OCI-LY7 (cell line): ENCODE measurements at regions not wholly inside any gene's neighbourhood (a gene's known extent, or its start where the extent isn't known, plus 50 kb on each side); places are given as distances from the start of the nearest gene placed in this dataset.

Source experiments
- BruUV-seq: library from RNA; stranded (reverse); fragments of 400-500 nt; replicated peaks from 2 replicates; lab custom pipeline; 2021; lab: Mats Ljungman, UMichigan
- CTCF ChIA-PET: fragments of 300-600 bp; sonication (Branson Sonifier 250); formaldehyde crosslinking; loops from one replicate; lab custom pipeline; 2022; ENCODE audit warnings: antibody characterized with exemption; ENCODE audit not compliant: unreplicated experiment; lab: Charles Lee
- POLR2A ChIA-PET: fragments of 300-600 bp; sonication (Branson Sonifier 250); formaldehyde crosslinking; loops from one replicate; lab custom pipeline; 2022; ENCODE audit warnings: antibody characterized with exemption; lab: Charles Lee
- DNase-seq: peaks from one replicate; pipeline ENCODE4 v3.0.0-alpha.2; 2015; ENCODE audit warnings: low spot score
- H2AFZ ChIP-seq: fragments of 200-600 bp; sonication (generic), shearing (Covaris generic); 2 replicates; pipeline ENCODE4 v1.6.1; 2014; ENCODE audit warnings: mild to moderate bottlenecking, antibody characterized with exemption, low read length, moderate library complexity
- H3K27ac ChIP-seq: fragments of 200-600 bp; sonication (generic); 2 replicates; pipeline ENCODE4 v1.5.1; 2014; ENCODE audit warnings: mixed run types, low read depth, mild to moderate bottlenecking, moderate library complexity, low read length, inconsistent platforms; ENCODE audit not compliant: poor library complexity, severe bottlenecking
- H3K36me3 ChIP-seq: fragments of 200-600 bp; sonication (generic); 2 replicates; pipeline ENCODE4 v1.6.1; 2014; ENCODE audit warnings: mild to moderate bottlenecking, antibody characterized with exemption, low read length, moderate library complexity, mixed read lengths; ENCODE audit not compliant: insufficient read depth
- H3K4me1 ChIP-seq: fragments of 200-600 bp; sonication (generic); 2 replicates; pipeline ENCODE4 v1.5.1; 2014; ENCODE audit warnings: mild to moderate bottlenecking, low read length; ENCODE audit not compliant: insufficient read depth, poor library complexity, severe bottlenecking
- H3K4me2 ChIP-seq: fragments of 200-600 bp; sonication (generic); 2 replicates; pipeline ENCODE4 v1.6.1; 2014; ENCODE audit warnings: mild to moderate bottlenecking, low read length
- H3K4me3 ChIP-seq: fragments of 200-600 bp; sonication (generic); 2 replicates; pipeline ENCODE4 v1.5.1; 2014; ENCODE audit warnings: mild to moderate bottlenecking, low read depth, low read length; ENCODE audit not compliant: poor library complexity, severe bottlenecking
- H3K79me2 ChIP-seq: fragments of 200-600 bp; sonication (generic); 2 replicates; pipeline ENCODE4 v1.6.1; 2016; ENCODE audit warnings: low read depth, mild to moderate bottlenecking, low read length, moderate library complexity, mixed read lengths; ENCODE audit not compliant: insufficient read depth
- H3K9me2 ChIP-seq: fragments of 200-600 bp; sonication (generic); 2 replicates; pipeline ENCODE4 v1.6.1; 2016; ENCODE audit warnings: mild to moderate bottlenecking, low read length, mixed read lengths; ENCODE audit not compliant: insufficient read depth
- H3K9me3 ChIP-seq: fragments of 200-600 bp; sonication (generic); 2 replicates; pipeline ENCODE4 v1.6.1; 2014; ENCODE audit warnings: mild to moderate bottlenecking, mixed run types, low read length, mixed read lengths
- H4K20me1 ChIP-seq: fragments of 200-600 bp; sonication (generic); 2 replicates; pipeline ENCODE4 v1.6.1; 2014; ENCODE audit warnings: mild to moderate bottlenecking, antibody characterized with exemption, low read length, moderate library complexity, mixed read lengths; ENCODE audit not compliant: insufficient read depth
- EZH2phosphoT487 ChIP-seq: fragments of 200-600 bp; sonication (generic); IDR thresholded peaks from 2 replicates; pipeline ENCODE4 v1.6.1; 2018; ENCODE audit warnings: low read depth, borderline replicate concordance, mild to moderate bottlenecking, mixed run types, antibody characterized with exemption, low read length, moderate library complexity, mixed read lengths
- intact Hi-C: fragments of 100-400 bp; cut with micrococcal nuclease; formaldehyde crosslinking; loops from one replicate; pipeline ENCODE4 v1.10.0; 2022; ENCODE audit not compliant: unreplicated experiment
- TF ChIP-seq, protein P1 (sequence below): fragments of 200-600 bp; sonication (generic); conservative IDR thresholded peaks from 2 replicates; pipeline ENCODE4 v1.5.1; 2014; ENCODE audit warnings: mild to moderate bottlenecking, antibody characterized with exemption, low read length, moderate library complexity, mixed read lengths

DNA sequence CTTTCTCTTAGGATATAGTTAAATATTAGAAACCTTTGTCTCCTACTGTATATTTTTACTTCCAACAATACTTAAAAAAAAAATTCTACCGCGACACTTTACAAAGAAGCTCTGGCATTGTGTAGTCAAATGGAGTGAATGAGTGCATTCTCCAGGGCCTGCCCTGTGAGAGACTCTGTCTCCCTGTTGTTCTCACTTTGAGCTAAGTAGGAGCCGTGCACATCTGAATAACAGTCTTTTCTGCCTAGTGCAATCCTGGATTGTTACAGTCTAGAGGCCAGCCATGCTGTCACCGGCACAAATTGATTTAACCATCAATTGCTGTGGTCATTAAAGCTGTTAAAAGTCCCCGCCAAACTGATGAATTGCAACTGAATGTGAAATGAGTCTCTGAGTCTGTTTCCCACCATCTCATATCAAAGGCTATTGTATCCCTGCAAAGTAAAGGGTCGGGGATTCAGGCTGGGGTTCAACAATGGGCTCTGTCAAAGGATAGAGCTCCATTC lies 156.0 kb downstream of the RFPL4B start:
- Histone ChIP-seq H3K79me2 (no peaks in the 10 kb centered on the region), H3K9me3 (no peaks in the 10 kb centered on the region), H3K9me2 (no peaks in the 10 kb centered on the region), H4K20me1 (no peaks in the 10 kb centered on the region), H2AFZ (no peak overlapping the region), H3K4me2 (no peak overlapping the region), H3K4me3 (no peak overlapping the region), H3K27ac (no peak overlapping the region), H3K36me3 (no peaks in the 10 kb centered on the region), H3K4me1 (no peaks in the 10 kb centered on the region)
- ChIA-PET CTCF (no interaction called here), POLR2A (interaction anchor here (0.5 kb wide), 1 partner anchor 1496 kb away, joined by 3 read pairs; no protein-coding TSS in a partner anchor)
- DNase-seq, result no peak
- TF ChIP-seq, protein P1, sequence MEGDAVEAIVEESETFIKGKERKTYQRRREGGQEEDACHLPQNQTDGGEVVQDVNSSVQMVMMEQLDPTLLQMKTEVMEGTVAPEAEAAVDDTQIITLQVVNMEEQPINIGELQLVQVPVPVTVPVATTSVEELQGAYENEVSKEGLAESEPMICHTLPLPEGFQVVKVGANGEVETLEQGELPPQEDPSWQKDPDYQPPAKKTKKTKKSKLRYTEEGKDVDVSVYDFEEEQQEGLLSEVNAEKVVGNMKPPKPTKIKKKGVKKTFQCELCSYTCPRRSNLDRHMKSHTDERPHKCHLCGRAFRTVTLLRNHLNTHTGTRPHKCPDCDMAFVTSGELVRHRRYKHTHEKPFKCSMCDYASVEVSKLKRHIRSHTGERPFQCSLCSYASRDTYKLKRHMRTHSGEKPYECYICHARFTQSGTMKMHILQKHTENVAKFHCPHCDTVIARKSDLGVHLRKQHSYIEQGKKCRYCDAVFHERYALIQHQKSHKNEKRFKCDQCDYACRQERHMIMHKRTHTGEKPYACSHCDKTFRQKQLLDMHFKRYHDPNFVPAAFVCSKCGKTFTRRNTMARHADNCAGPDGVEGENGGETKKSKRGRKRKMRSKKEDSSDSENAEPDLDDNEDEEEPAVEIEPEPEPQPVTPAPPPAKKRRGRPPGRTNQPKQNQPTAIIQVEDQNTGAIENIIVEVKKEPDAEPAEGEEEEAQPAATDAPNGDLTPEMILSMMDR, result no peak
- no peak for TF ChIP-seq EZH2phosphoT487
- intact Hi-C loops, result no loop called here
- BruUV-seq, result no TSS peak

- POLR2A ChIA-PET, result no interaction called here
- no peak for DNase-seq
Observed at GRCh38 chr6:112504621-112505020, 157.5 kb downstream of the RFPL4B start.

GRCh38 chr6:112511441-112511840 lies 164.3 kb downstream of the RFPL4B start:
- no peak overlapping the region for H3K4me2 ChIP-seq

More at GRCh38 chr6:112504621-112505020, 157.5 kb downstream of the RFPL4B start:
- TF ChIP-seq, protein P1, result no peak
- no peak for TF ChIP-seq EZH2phosphoT487
- Histone ChIP-seq H3K9me3 (no peaks in the 10 kb centered on the region), H3K4me3 (no peak overlapping the region), H3K27ac (no peak overlapping the region), H3K4me2 (no peak overlapping the region), H4K20me1 (no peaks in the 10 kb centered on the region), H3K36me3 (no peaks in the 10 kb centered on the region), H3K79me2 (no peaks in the 10 kb centered on the region), H3K4me1 (no peaks in the 10 kb centered on the region), H3K9me2 (no peaks in the 10 kb centered on the region), H2AFZ (no peak overlapping the region)
- no TSS peak for BruUV-seq
- intact Hi-C loops, result no loop called here
- CTCF ChIA-PET, result no interaction called here

More at GRCh38 chr6:112511441-112511840, 164.3 kb downstream of the RFPL4B start:
- Histone ChIP-seq H3K79me2 (no peaks in the 10 kb centered on the region), H3K27ac (no peak overlapping the region), H3K4me1 (no peaks in the 10 kb centered on the region), H3K9me3 (no peaks in the 10 kb centered on the region), H3K36me3 (no peaks in the 10 kb centered on the region), H2AFZ (no peak overlapping the region), H4K20me1 (no peaks in the 10 kb centered on the region), H3K4me3 (no peak overlapping the region), H3K9me2 (no peaks in the 10 kb centered on the region)
- TF ChIP-seq, protein P1, result no peak
- no peak for TF ChIP-seq EZH2phosphoT487
- ChIA-PET POLR2A (no interaction called here), CTCF (no interaction called here)
- no TSS peak for BruUV-seq
- intact Hi-C loops, result no loop called here
- no peak for DNase-seq
